ENCODE measurements at regions not wholly inside any gene's neighbourhood (a gene's known extent, or its start where the extent isn't known, plus 50 kb on each side); places are given as distances from the start of the nearest gene placed in this dataset.

DNA sequence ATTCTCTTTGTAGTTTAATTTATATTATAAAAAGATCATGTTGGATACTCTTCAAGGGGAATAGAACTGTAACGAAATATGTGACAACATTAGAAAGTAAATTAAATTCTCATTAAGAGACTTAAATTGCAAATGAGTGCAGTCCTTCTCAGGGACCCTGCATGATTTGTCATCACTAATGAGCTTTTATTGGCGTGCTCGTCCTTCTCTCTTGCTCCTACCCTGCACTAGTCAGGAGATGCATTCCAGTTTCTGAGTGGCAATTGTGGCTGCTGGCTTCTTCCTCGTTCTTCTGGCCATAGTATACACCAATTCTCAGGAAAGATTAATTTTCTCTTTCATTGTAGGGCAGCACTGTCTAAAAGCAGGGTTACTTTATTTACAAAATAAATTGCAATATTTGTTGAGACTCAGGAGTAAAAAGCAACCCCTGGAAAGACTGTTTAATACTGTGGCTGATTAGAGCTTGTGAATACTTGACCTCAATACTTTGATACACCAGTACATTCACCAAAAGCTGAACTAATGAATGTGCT lies 376.3 kb upstream of the CHD1 start:
- H3K4me3 ChIP-seq (ENCODE audit: low read depth, low read length) = no peak overlapping the region
- TF ChIP-seq, protein P1, sequence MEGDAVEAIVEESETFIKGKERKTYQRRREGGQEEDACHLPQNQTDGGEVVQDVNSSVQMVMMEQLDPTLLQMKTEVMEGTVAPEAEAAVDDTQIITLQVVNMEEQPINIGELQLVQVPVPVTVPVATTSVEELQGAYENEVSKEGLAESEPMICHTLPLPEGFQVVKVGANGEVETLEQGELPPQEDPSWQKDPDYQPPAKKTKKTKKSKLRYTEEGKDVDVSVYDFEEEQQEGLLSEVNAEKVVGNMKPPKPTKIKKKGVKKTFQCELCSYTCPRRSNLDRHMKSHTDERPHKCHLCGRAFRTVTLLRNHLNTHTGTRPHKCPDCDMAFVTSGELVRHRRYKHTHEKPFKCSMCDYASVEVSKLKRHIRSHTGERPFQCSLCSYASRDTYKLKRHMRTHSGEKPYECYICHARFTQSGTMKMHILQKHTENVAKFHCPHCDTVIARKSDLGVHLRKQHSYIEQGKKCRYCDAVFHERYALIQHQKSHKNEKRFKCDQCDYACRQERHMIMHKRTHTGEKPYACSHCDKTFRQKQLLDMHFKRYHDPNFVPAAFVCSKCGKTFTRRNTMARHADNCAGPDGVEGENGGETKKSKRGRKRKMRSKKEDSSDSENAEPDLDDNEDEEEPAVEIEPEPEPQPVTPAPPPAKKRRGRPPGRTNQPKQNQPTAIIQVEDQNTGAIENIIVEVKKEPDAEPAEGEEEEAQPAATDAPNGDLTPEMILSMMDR (IDR thresholded peaks at IDR 0.05; ENCODE audit: insufficient read depth in 1 of 2, low read depth in 1 of 2, low read length in 1 of 2, severe bottlenecking in 1 of 2, unreplicated experiment in 1 of 2) = no peak
- no peak for DNase-seq
- H3K27ac Mint-ChIP-seq (ENCODE audit: unreplicated experiment) = no peak overlapping the region
- no peaks in the 10 kb centered on the region for H3K27me3 Mint-ChIP-seq (ENCODE audit: insufficient read depth, unreplicated experiment)
- H3K9me3 ChIP-seq = no peaks in the 10 kb centered on the region
- no peaks in the 10 kb centered on the region for H3K36me3 ChIP-seq (ENCODE audit: control insufficient read depth, insufficient read depth, low read length)
- CTCF ChIA-PET = no interaction called here
- no peak overlapping the region for H3K4me3 Mint-ChIP-seq (ENCODE audit: unreplicated experiment)
- H3K4me1 Mint-ChIP-seq (ENCODE audit: low read depth, unreplicated experiment) = no peaks in the 10 kb centered on the region
- H3K4me1 ChIP-seq = no peaks in the 10 kb centered on the region
- no peaks in the 10 kb centered on the region for H3K36me3 Mint-ChIP-seq (ENCODE audit: insufficient read depth, unreplicated experiment)
- BruUV-seq (replicated peaks) = no TSS peak
- POLR2A ChIA-PET = no interaction called here
- intact Hi-C loops (cut with micrococcal nuclease; ENCODE audit: unreplicated experiment) = no loop called here
- no peaks in the 10 kb centered on the region for H3K27me3 ChIP-seq (replicated peaks; ENCODE audit: control insufficient read depth, insufficient read depth, low read length)
- no peaks in the 10 kb centered on the region for H3K9me3 Mint-ChIP-seq (ENCODE audit: unreplicated experiment)

DNA sequence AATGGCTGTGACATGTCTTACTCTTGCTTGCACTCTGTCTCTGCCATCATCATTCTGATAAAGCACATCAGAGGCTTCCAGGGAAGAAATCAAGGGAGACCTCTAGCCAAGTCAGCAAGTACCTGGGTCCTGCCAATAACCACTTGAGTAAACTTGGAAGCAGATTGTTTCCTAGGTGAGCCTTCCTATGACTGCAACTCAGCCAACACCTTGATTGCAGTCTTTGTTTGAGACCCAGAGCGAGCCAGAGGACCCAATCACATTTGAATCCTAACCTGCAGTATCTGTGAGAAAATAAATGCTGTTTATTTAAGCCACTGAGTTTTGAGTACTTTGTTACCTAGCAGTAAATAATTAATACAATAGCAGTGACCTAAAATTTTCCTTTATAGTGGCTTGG lies 356.8 kb upstream of the CHD1 start:
- no peak overlapping the region for H3K27ac Mint-ChIP-seq (ENCODE audit: unreplicated experiment)
- intact Hi-C loops (cut with micrococcal nuclease; ENCODE audit: unreplicated experiment) = no loop called here
- CTCF ChIA-PET = no interaction called here

DNA sequence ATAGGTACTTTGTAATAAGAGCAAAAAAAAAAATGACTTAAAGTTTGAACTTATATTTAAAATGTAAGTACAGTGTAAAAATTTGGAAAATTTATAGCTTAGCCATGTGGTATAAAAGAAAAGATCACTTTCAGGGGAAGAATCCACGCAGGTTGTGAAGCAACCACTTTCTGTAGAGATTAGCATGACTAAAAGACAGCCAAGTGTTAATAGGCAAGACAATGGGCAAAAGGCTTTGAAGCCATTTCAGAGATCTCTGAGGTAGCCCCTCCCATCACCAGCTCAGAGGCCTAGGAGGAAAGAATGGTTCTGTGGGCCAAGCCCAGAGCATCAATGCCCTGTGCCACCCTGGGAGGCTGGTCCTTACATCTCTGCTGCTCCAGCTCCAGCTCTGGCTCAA lies 346.3 kb upstream of the CHD1 start:
- no peaks in the 10 kb centered on the region for H3K36me3 Mint-ChIP-seq (ENCODE audit: insufficient read depth, unreplicated experiment)
- no peak overlapping the region for H3K4me3 ChIP-seq (ENCODE audit: low read depth, low read length)
- no peaks in the 10 kb centered on the region for H3K9me3 Mint-ChIP-seq (ENCODE audit: unreplicated experiment)
- H3K4me1 Mint-ChIP-seq (ENCODE audit: low read depth, unreplicated experiment) = no peaks in the 10 kb centered on the region
- no peaks in the 10 kb centered on the region for H3K4me1 ChIP-seq
- no peak for DNase-seq
- H3K36me3 ChIP-seq (ENCODE audit: control insufficient read depth, insufficient read depth, low read length) = no peaks in the 10 kb centered on the region
- no peaks in the 10 kb centered on the region for H3K27me3 Mint-ChIP-seq (ENCODE audit: insufficient read depth, unreplicated experiment)
- H3K27ac Mint-ChIP-seq (ENCODE audit: unreplicated experiment) = no peak overlapping the region
- H3K4me3 Mint-ChIP-seq (ENCODE audit: unreplicated experiment) = no peak overlapping the region
- TF ChIP-seq, protein P1 (IDR thresholded peaks at IDR 0.05; ENCODE audit: insufficient read depth in 1 of 2, low read depth in 1 of 2, low read length in 1 of 2, severe bottlenecking in 1 of 2, unreplicated experiment in 1 of 2) = no peak
- no peaks in the 10 kb centered on the region for H3K27me3 ChIP-seq (replicated peaks; ENCODE audit: control insufficient read depth, insufficient read depth, low read length)
- no peaks in the 10 kb centered on the region for H3K9me3 ChIP-seq
- intact Hi-C loops (cut with micrococcal nuclease; ENCODE audit: unreplicated experiment) = no loop called here
- BruUV-seq (replicated peaks) = no TSS peak
- POLR2A ChIA-PET = no interaction called here
- CTCF ChIA-PET = no interaction called here

More for the DNA sequence above, 356.8 kb upstream of the CHD1 start:
- DNase-seq = no peak
- POLR2A ChIA-PET = no interaction called here
- Mint-ChIP-seq H3K4me1 (ENCODE audit: low read depth, unreplicated experiment) (no peaks in the 10 kb centered on the region), H3K4me3 (ENCODE audit: unreplicated experiment) (no peak overlapping the region), H3K9me3 (ENCODE audit: unreplicated experiment) (no peaks in the 10 kb centered on the region), H3K27me3 (ENCODE audit: insufficient read depth, unreplicated experiment) (no peaks in the 10 kb centered on the region), H3K36me3 (ENCODE audit: insufficient read depth, unreplicated experiment) (no peaks in the 10 kb centered on the region)
- BruUV-seq (replicated peaks) = no TSS peak
- H3K36me3 ChIP-seq (ENCODE audit: control insufficient read depth, insufficient read depth, low read length) = no peaks in the 10 kb centered on the region
- no peak overlapping the region for H3K4me3 ChIP-seq (ENCODE audit: low read depth, low read length)
- H3K9me3 ChIP-seq = no peaks in the 10 kb centered on the region
- TF ChIP-seq, protein P1 (IDR thresholded peaks at IDR 0.05; ENCODE audit: insufficient read depth in 1 of 2, low read depth in 1 of 2, low read length in 1 of 2, severe bottlenecking in 1 of 2, unreplicated experiment in 1 of 2) = no peak
- H3K27me3 ChIP-seq (replicated peaks; ENCODE audit: control insufficient read depth, insufficient read depth, low read length) = no peaks in the 10 kb centered on the region
- H3K4me1 ChIP-seq = no peaks in the 10 kb centered on the region
